ENCODE measurements at regions not wholly inside any gene's neighbourhood (a gene's known extent, or its start where the extent isn't known, plus 50 kb on each side); places are given as distances from the start of the nearest gene placed in this dataset.
"Not testable (repeated sequence)": the region's sequence is repeated elsewhere in the genome, so short reads cannot be mapped to it uniquely, and the experiment has no call there.

DNA sequence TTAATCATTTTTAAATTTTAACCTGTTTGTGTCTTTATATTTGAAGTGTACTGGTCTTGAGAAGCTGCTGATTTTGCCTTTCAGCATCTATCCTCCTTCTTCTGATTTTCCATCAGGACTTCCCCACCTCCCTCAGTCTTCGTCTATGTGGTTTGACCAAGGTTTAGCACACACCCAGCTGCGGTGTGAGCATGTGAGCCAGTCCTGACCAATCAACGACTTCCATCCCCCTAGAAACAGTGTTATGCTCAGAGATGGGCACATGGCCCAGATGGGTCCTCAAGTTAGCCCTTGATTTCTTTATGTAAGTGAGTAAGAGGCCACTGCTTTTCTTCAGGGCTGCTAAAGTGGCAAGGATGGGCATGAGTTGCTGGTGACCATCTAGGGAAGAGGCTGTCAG is 190.8 kb downstream of the MATN1 start:
- peaks cover 5% of the 10 kb centered on the region for H3K27me3 Mint-ChIP-seq (ENCODE audit: low read depth)
- H3K4me3 Mint-ChIP-seq, result no peak overlapping the region
- H3K9me3 Mint-ChIP-seq, result no peaks in the 10 kb centered on the region
- no peak overlapping the region for H3K27ac Mint-ChIP-seq
- H3K36me3 Mint-ChIP-seq (ENCODE audit: low read depth), result no peaks in the 10 kb centered on the region
- no peaks in the 10 kb centered on the region for H3K4me1 Mint-ChIP-seq (ENCODE audit: low read depth)
- DNase-seq (ENCODE audit: low spot score), result no peak

DNA sequence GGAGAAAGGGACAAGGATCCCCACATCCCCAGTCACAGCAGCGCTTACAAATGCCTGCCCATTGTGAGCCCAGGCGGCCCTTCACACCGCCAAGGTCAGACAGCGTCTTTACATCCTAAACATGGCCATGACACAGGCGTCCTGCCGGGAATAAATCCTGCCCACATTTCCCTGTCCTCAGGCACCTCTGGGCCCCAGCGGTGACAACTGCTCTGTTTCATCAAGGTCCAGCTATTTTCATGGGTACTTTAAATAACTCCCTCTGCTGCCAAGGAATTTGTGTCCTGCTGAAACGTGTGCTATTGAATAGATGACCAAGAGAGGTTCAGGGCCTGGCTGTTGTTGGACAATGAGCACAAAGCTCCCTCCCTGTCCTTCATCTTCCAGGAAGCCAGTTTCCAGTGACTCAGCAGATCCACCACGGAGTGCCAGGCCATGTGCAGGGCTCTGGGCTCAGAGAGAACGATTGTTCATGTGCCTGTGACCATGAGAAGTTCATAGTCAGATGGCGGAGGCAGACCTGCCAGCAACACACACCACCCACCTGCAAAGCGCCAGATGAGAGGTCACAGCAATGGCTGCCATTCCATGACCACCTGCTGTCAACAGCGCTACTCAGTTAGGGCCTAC is 195.8 kb downstream of the MATN1 start:
- Mint-ChIP-seq H3K9me3 (no peaks in the 10 kb centered on the region), H3K4me1 (ENCODE audit: low read depth) (no peaks in the 10 kb centered on the region), H3K36me3 (ENCODE audit: low read depth) (no peaks in the 10 kb centered on the region), H3K4me3 (no peak overlapping the region), H3K27me3 (ENCODE audit: low read depth) (peaks cover under 1% of the 10 kb centered on the region), H3K27ac (no peak overlapping the region)
- no peak for DNase-seq (ENCODE audit: low spot score)

DNA sequence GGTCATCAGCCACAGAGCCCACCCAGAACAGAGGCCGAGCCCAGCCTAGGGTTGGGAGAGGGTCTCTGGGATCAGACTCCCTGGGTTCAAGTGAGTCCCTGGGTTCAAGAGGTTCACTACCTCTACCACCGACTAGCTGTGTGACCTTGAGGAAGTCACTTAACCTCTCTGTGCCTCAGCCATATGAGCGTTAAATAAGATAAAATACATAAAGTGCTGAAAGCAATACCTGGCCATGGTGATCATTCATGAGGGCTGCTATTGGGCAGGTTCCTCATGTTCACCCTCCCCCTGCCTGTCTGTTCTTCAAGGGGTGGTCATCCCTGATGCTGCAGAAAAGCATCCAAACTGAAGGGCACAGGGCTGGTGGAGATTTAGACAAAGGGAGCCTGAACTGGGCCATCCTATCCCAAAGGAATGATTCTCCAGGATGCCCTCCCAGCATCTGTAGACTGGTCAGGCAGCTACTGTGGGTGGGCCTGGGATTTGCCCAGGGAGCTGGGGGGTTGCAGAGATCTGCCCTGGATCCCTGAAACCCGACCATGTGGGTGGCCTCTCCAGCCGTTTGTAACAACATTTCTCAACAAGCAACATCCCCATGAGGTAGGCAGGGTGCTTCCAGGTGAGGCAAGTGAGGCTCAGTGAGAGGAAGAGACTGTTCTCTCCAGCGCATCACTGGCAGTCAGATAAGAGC is 196.6 kb downstream of the MATN1 start:
- H3K4me1 Mint-ChIP-seq (ENCODE audit: low read depth), result no peaks in the 10 kb centered on the region
- no peaks in the 10 kb centered on the region for H3K9me3 Mint-ChIP-seq
- H3K4me3 Mint-ChIP-seq, result no peak overlapping the region
- no peak overlapping the region for H3K27ac Mint-ChIP-seq
- DNase-seq (ENCODE audit: low spot score), result no peak
- H3K36me3 Mint-ChIP-seq (ENCODE audit: low read depth), result no peaks in the 10 kb centered on the region
- H3K27me3 Mint-ChIP-seq (ENCODE audit: low read depth), result no peaks in the 10 kb centered on the region

- no peaks in the 10 kb centered on the region for H3K27me3 Mint-ChIP-seq (ENCODE audit: low read depth)
- no peak overlapping the region for H3K4me3 Mint-ChIP-seq
- no peak overlapping the region for H3K27ac Mint-ChIP-seq
- no peak for DNase-seq (ENCODE audit: low spot score)
- H3K36me3 Mint-ChIP-seq (ENCODE audit: low read depth), result no peaks in the 10 kb centered on the region
- no peaks in the 10 kb centered on the region for H3K4me1 Mint-ChIP-seq (ENCODE audit: low read depth)
- H3K9me3 Mint-ChIP-seq, result no peaks in the 10 kb centered on the region
Observed at GRCh38 chr1:30525971-30526651, 197.3 kb downstream of the MATN1 start.

GRCh38 chr1:30525631-30525970 is 197.8 kb downstream of the MATN1 start:
- H3K4me3 Mint-ChIP-seq, result no peak overlapping the region
- H3K27me3 Mint-ChIP-seq (ENCODE audit: low read depth), result no peaks in the 10 kb centered on the region
- DNase-seq (ENCODE audit: low spot score), result no peak

DNA sequence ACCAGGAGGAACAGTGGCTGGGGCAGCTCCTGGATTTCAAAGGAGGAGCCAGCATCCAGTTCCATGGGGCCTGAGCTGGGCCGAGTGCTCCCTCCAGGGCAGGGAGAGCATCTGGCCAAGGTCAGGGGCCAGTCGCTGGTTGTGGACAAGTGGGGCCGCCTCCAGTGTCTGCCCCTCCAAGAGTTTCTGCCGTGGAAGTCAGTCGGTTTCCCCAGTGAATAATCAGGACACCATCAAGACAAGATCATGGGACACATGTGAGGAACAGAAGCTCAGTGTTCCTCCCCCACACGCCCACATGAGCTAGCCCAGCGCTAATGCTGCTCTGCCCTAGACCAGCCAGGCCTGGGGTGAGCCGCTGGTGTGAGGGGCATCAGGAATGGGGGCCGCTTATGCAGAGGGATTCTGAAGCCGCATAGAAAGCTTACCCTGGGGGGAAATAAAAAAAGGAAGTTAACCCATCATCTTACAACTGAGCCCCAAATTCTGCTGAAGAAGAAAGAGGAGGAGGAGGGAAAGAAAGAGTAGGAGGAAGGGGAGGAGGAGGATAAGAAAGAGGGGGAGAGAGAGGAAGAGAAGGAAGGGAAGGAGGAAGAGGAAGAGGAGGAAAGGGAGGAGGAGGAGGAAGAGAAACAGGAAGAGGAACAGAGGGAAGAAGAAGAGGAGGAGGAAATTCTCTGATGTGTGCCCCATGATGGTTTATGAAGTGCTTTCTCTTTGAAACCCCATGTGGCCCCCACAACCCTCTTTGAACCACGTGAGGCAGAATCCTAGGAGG is 198.4 kb downstream of the MATN1 start:
- Mint-ChIP-seq H3K4me3 (no peak overlapping the region), H3K36me3 (ENCODE audit: low read depth) (no peaks in the 10 kb centered on the region), H3K27me3 (ENCODE audit: low read depth) (no peaks in the 10 kb centered on the region), H3K4me1 (ENCODE audit: low read depth) (no peaks in the 10 kb centered on the region), H3K27ac (no peak overlapping the region), H3K9me3 (no peaks in the 10 kb centered on the region)
- DNase-seq (ENCODE audit: low spot score), result no peak

More at GRCh38 chr1:30525631-30525970, 197.8 kb downstream of the MATN1 start:
- Mint-ChIP-seq H3K4me1 (ENCODE audit: low read depth) (no peaks in the 10 kb centered on the region), H3K27ac (no peak overlapping the region), H3K9me3 (no peaks in the 10 kb centered on the region), H3K36me3 (ENCODE audit: low read depth) (no peaks in the 10 kb centered on the region)

DNA sequence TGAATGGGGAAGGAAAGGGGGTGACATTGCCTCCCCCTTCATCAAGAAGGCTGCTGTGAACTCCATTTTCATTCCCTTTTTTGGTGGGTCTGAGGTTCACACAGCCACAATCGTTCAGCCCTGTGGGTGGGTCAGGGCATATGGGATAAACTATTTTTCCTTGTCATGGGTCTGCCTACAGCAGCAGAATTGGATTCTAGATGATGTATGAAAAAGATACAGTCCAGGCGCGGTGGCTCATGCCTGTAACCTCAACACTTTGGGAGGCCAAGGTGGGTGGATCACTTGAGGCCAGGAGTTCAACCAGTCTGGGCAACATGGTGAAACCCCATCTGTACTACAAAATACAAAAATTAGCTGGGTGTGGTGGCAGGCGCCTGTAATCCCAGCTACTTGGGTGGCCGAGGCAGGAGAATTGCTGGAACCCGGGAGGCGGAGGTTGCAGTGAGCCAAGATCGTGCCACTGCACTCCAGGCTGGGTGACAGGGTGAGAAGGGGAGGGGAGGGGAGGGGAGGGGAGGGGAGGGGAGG is 199.3 kb downstream of the MATN1 start:
- H3K9me3 Mint-ChIP-seq; H3K27ac Mint-ChIP-seq; H3K4me1 Mint-ChIP-seq (ENCODE audit: low read depth); H3K36me3 Mint-ChIP-seq (ENCODE audit: low read depth); H3K27me3 Mint-ChIP-seq (ENCODE audit: low read depth); DNase-seq (ENCODE audit: low spot score); H3K4me3 Mint-ChIP-seq: not testable (repeated sequence)

GRCh38 chr1:30523055-30524020 is 200.0 kb downstream of the MATN1 start:
- Mint-ChIP-seq H3K4me3 (no peak overlapping the region), H3K36me3 (ENCODE audit: low read depth) (no peaks in the 10 kb centered on the region), H3K4me1 (ENCODE audit: low read depth) (no peaks in the 10 kb centered on the region), H3K9me3 (no peaks in the 10 kb centered on the region), H3K27me3 (ENCODE audit: low read depth) (no peaks in the 10 kb centered on the region), H3K27ac (no peak overlapping the region)
- no peak for DNase-seq (ENCODE audit: low spot score)

DNA sequence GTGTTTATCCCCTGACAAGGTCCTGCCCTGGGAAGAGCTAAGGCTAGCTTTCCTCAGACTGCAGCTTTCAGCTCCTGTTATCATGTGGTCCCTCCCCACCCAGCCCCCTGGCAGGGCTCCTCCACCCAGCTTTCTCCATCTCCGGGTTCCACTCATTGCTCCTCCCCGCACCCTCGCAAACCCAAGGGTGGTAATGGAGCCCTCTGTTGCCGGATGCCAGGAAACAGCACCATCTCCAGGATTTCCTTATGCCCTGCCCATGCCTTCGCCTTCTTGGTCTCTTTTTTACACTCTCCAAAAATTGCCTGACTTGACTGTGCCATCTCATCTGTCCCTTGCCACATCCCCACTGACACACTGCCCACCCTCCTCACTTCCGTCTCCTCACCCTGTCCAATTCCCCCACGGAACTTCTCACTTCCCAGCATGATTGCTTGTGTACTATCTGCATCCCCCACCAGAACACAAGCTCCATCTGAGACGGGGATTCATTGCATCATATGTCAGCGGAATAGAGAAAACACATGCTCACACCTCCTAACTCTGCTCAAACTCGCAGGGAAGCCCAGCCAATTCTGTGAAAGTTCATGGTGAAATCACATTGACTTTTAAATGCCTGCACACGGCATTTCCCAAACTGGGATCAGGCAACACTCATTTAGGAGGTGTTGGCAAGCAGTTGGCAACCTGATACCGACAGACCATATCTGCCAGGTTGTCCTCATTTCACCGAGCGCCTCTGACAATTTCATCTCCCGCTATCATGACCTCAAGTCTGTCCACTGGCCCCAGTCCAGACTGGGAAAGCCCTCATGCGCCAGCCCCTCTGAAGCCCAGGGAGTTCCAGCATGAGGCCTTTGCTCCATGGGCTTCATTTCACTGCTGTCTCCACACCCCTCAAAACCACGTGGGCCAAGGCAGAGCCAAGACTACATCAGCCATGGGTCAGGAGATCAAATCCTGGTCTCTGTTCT is 201.1 kb downstream of the MATN1 start:
- no peaks in the 10 kb centered on the region for H3K4me1 Mint-ChIP-seq (ENCODE audit: low read depth)
- DNase-seq (ENCODE audit: low spot score), result no peak
- H3K27ac Mint-ChIP-seq, result no peak overlapping the region
- no peaks in the 10 kb centered on the region for H3K27me3 Mint-ChIP-seq (ENCODE audit: low read depth)
- H3K4me3 Mint-ChIP-seq, result no peak overlapping the region
- no peaks in the 10 kb centered on the region for H3K9me3 Mint-ChIP-seq
- H3K36me3 Mint-ChIP-seq (ENCODE audit: low read depth), result no peaks in the 10 kb centered on the region

DNA sequence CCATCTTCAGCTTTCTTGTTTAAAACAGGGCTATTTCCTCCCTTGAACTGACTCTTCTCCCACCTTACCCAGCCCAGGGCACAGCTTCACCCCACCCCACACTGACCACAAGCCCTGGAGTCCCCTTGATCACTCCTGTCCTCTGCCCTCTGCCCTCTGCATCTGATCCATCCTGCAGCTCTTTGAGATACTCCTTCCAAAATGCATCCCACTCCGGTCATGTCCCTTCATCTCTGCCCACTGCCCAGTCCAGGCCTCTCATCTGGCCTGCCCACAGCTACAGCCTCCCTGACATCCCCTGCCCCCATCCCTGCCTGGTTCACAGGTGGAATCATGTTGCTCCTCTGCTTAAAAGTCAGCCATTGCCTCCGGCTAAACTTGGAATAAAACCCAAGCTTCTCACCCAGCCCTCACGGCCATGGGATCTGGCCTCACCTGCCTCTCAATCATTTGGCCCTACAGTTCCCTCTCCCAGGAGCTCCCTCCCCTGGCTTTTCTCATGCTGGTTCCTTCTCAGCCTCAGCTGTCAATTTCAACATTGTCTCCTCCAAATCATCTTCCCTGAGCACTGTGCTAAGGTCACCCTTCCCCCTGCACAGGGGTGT is 202.0 kb downstream of the MATN1 start:
- no peaks in the 10 kb centered on the region for H3K27me3 Mint-ChIP-seq (ENCODE audit: low read depth)
- H3K4me3 Mint-ChIP-seq, result no peak overlapping the region
- H3K27ac Mint-ChIP-seq, result no peak overlapping the region
- H3K36me3 Mint-ChIP-seq (ENCODE audit: low read depth), result no peaks in the 10 kb centered on the region
- no peaks in the 10 kb centered on the region for H3K9me3 Mint-ChIP-seq
- no peak for DNase-seq (ENCODE audit: low spot score)
- H3K4me1 Mint-ChIP-seq (ENCODE audit: low read depth), result no peaks in the 10 kb centered on the region

DNA sequence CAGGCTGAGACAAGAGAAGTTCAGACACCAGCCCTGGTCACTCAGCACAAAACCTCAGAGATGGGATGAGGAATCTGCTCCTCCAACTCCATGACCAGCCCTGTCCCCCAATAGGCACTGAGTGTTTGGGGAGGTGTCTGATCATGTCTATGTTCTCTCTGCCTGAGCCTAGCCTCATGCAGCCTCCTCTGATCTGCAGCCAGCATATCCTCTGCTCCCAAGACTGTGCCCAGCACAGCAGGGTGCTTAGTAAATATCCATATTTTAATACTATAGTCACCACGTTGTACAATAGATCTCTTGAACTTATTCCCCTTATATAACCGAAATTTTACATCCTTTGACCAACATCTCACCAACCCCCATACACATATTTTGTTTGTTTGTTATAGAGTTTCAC is 202.9 kb downstream of the MATN1 start:
- no peak overlapping the region for H3K4me3 Mint-ChIP-seq
- no peaks in the 10 kb centered on the region for H3K4me1 Mint-ChIP-seq (ENCODE audit: low read depth)
- DNase-seq (ENCODE audit: low spot score), result no peak
- no peaks in the 10 kb centered on the region for H3K9me3 Mint-ChIP-seq
- no peaks in the 10 kb centered on the region for H3K27me3 Mint-ChIP-seq (ENCODE audit: low read depth)
- H3K36me3 Mint-ChIP-seq (ENCODE audit: low read depth), result no peaks in the 10 kb centered on the region
- no peak overlapping the region for H3K27ac Mint-ChIP-seq

DNA sequence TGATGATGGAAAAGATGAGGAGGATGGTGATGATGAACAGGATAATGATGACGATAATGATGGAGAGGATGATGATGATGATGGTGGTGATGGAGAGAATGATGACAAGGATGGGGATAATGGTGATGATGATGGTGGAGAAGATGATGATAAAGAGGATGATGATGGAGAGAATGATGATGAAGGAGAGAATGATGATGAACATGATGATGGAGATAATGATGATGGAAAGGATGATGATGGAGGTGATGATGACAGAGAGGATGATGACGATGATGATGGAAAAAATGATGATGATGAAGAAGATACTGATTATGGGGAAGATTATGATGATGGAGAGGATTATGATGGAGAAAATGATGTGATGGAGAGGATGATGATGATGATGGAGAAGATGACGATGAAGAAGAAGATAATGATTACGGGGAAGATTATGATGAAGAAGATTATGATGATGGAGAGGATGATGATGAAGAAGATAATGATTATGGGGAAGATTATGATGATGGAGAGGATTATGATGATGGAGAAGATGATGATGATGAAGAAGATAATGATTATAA is 204.1 kb downstream of the MATN1 start:
- Mint-ChIP-seq H3K36me3 (ENCODE audit: low read depth) (no peaks in the 10 kb centered on the region), H3K9me3 (no peaks in the 10 kb centered on the region), H3K4me3 (no peak overlapping the region), H3K27ac (no peak overlapping the region), H3K4me1 (ENCODE audit: low read depth) (no peaks in the 10 kb centered on the region), H3K27me3 (ENCODE audit: low read depth) (no peaks in the 10 kb centered on the region)
- DNase-seq (ENCODE audit: low spot score), result no peak
